AG09309 (cell line): ENCODE measurements at regions not wholly inside any gene's neighbourhood (a gene's known extent, or its start where the extent isn't known, plus 50 kb on each side); places are given as distances from the start of the nearest gene placed in this dataset.

ENCODE experiments used
- DNase-seq: peaks from one replicate; pipeline ENCODE4 v3.0.0-alpha.2; 2010; ENCODE audit warnings: low read depth
- H3K4me3 ChIP-seq: 2 replicates; pipeline ENCODE4 v1.5.1; 2011; ENCODE audit warnings: mild to moderate bottlenecking, low read depth, low read length, moderate library complexity; ENCODE audit not compliant: control insufficient read depth
- TF ChIP-seq, protein P1 (sequence below): IDR thresholded peaks from 2 replicates; pipeline ENCODE4 v1.5.1; 2011; ENCODE audit warnings: mild to moderate bottlenecking, low read depth, low read length, inconsistent platforms; ENCODE audit not compliant: insufficient read depth, control insufficient read depth; ENCODE audit errors: missing control alignments

DNA sequence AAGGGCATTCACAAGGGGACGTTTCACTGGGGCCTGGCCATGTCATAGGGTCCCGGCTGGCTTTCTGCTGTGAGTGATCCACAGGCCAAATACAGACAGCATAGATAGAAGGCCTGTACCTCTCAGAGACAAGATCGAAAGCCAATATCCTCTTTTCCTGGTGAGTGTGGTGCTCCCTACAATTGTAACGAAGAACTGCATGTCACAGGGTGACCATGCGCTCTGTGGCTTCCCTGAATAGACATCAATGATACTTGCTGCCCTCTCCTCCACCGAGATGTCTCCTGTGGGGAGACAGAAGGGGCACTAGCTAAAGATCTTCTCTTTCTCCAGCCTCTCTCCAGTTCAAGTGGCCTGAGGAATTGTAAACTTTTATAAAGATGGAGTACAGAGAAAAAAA lies 226.1 kb upstream of the POU2AF2 start:
- no peak overlapping the region for H3K4me3 ChIP-seq
- TF ChIP-seq, protein P1, sequence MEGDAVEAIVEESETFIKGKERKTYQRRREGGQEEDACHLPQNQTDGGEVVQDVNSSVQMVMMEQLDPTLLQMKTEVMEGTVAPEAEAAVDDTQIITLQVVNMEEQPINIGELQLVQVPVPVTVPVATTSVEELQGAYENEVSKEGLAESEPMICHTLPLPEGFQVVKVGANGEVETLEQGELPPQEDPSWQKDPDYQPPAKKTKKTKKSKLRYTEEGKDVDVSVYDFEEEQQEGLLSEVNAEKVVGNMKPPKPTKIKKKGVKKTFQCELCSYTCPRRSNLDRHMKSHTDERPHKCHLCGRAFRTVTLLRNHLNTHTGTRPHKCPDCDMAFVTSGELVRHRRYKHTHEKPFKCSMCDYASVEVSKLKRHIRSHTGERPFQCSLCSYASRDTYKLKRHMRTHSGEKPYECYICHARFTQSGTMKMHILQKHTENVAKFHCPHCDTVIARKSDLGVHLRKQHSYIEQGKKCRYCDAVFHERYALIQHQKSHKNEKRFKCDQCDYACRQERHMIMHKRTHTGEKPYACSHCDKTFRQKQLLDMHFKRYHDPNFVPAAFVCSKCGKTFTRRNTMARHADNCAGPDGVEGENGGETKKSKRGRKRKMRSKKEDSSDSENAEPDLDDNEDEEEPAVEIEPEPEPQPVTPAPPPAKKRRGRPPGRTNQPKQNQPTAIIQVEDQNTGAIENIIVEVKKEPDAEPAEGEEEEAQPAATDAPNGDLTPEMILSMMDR: no peak
- no peak for DNase-seq

DNA sequence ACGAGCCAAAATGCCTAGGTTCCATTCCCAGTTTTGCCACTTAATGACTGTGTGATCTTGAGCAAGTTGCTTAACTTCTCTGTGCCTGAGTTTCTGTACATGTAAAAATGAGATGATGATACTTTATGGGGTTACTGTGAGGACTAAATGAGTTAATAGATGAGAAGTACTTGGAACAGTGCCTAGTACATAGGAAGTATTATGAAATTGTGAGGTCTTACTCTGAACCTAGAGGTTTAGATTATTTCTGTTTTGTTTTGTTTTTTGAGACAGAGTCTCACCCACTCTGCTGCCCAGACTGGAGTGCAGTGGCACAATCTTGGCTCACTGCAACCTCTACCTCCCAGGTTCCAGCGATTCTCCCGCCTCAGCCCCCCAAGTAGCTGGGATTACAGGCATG lies 227.0 kb upstream of the POU2AF2 start:
- DNase-seq: no peak
- TF ChIP-seq, protein P1: no peak
- H3K4me3 ChIP-seq: no peak overlapping the region

DNA sequence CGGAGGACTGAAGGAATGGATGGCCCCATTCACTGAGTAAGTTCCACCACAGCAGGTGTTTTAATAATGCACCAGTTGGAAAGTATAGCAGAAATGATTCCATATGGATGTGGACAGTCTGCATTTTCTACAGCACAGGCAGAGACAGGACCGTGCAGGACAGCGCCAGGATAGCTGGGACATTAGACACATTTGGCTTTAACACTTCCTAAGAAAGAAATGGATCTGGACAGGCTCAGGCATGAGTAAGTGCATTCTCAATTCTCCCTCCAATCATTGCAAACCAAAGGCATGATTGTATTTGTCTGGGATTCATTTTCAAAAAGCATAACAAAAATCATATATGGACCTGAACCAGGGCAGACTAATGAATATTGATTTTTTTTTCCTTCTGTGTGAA lies 233.0 kb upstream of the POU2AF2 start:
- TF ChIP-seq, protein P1: no peak
- no peak overlapping the region for H3K4me3 ChIP-seq
- DNase-seq: no peak

GRCh38 chr11:111011275-111011594 lies 234.3 kb upstream of the POU2AF2 start:
- TF ChIP-seq, protein P1: no peak
- DNase-seq: no peak
- H3K4me3 ChIP-seq: no peak overlapping the region

DNA sequence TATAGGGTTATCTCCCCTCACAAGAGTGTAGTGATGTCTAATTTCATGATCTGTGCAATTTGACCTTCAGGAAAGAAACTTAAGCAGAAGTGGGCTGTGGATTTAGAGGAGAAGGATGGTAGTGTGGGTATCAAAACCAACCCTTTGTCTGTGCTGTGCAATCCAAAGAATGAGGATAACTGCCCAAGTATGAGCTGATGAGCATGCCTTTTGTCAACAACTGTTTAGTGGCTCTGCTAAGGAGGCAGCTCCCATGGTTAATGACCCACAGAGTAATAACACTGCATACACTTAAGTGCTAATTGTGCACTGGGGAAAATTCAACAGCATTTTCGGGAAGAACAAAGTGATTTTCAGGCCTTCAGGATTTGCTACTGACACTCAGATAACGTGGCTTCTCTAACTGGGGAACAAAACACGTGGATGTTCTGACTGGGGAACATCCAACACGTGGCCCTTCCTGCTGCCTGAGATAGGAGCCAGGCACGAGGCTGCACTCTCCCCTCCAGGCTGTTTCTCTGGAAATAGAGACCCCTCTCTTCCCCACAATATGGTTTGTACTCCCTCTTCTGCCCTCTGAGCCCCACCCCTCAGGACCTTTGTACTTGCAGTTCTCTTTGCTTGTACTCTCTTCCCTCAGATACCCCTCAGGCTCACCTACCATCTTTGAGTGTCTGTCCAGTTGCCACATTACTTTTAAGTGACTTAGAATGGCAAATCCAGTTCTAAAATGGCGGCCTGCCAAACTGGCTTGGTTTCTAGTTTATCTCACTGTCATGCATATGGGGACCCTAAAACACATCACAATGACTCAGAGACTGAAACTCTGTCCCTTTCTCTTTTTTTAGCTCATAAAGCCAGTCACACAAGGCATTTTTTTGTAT lies 234.9 kb upstream of the POU2AF2 start:
- H3K4me3 ChIP-seq: no peak overlapping the region
- DNase-seq: no peak
- TF ChIP-seq, protein P1: no peak

GRCh38 chr11:111006227-111006626 lies 239.3 kb upstream of the POU2AF2 start:
- H3K4me3 ChIP-seq: no peak overlapping the region
- TF ChIP-seq, protein P1: no peak
- no peak for DNase-seq
